ENCODE measurements at regions not wholly inside any gene's neighbourhood (a gene's known extent, or its start where the extent isn't known, plus 50 kb on each side); places are given as distances from the start of the nearest gene placed in this dataset.
A peak's percentile ranks its signal among the peaks of the same experiment; 100 is the strongest.

- intact Hi-C loops (cut with DNase I; ENCODE audit: low total_unique reads) = no loop called here
- H3K9me3 ChIP-seq = no peaks in the 10 kb centered on the region
- H3K27me3 ChIP-seq = no peaks in the 10 kb centered on the region
- H3K36me3 ChIP-seq = no peaks in the 10 kb centered on the region
- no peak overlapping the region for H3K4me3 ChIP-seq
- peaks cover 5 to 7% of the 10 kb centered on the region in 2 donors for H3K4me1 ChIP-seq
- H3K27ac ChIP-seq = no peak overlapping the region
- TF ChIP-seq POLR2A (IDR thresholded peaks at IDR 0.05) = no peak
- TF ChIP-seq, protein P1, sequence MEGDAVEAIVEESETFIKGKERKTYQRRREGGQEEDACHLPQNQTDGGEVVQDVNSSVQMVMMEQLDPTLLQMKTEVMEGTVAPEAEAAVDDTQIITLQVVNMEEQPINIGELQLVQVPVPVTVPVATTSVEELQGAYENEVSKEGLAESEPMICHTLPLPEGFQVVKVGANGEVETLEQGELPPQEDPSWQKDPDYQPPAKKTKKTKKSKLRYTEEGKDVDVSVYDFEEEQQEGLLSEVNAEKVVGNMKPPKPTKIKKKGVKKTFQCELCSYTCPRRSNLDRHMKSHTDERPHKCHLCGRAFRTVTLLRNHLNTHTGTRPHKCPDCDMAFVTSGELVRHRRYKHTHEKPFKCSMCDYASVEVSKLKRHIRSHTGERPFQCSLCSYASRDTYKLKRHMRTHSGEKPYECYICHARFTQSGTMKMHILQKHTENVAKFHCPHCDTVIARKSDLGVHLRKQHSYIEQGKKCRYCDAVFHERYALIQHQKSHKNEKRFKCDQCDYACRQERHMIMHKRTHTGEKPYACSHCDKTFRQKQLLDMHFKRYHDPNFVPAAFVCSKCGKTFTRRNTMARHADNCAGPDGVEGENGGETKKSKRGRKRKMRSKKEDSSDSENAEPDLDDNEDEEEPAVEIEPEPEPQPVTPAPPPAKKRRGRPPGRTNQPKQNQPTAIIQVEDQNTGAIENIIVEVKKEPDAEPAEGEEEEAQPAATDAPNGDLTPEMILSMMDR (IDR thresholded peaks at IDR 0.05) = no peak
- no peak for DNase-seq
These were observed 82.6 kb upstream of the GAS1 start for GRCh38 chr9:87029905-87030304.

DNA sequence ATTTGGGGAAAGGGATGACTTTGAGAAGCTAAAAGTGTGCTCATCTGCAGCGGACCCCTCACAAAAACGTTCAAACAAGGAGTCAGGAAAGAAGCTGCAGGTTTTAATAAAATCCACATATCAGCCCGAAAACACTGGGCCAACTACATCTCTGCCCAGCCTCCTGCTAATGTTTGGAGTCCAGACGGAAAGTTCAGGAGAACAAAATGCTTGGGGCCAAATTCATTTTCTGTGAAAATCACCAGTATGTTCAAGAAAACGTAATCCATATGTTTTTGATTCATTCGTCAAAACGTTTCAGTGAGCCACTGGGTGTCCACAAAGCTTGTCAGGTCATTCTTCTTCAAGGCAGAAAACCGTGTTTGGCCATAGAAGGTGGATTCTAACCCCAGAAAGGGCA lies 87.5 kb upstream of the GAS1 start:
- Histone ChIP-seq H3K4me3 (no peak overlapping the region), H3K4me1 (peaks cover 5 to 11% of the 10 kb centered on the region in 2 donors), H3K36me3 (no peaks in the 10 kb centered on the region), H3K27ac (peak overlapping the region; percentile 88 to 89), H3K27me3 (no peaks in the 10 kb centered on the region), H3K9me3 (no peaks in the 10 kb centered on the region)
- intact Hi-C loops (cut with DNase I; ENCODE audit: low total_unique reads) = no loop called here
- no peak for TF ChIP-seq POLR2A (IDR thresholded peaks at IDR 0.05)
- TF ChIP-seq, protein P1 (IDR thresholded peaks at IDR 0.05) = no peak
- no peak for DNase-seq

DNA sequence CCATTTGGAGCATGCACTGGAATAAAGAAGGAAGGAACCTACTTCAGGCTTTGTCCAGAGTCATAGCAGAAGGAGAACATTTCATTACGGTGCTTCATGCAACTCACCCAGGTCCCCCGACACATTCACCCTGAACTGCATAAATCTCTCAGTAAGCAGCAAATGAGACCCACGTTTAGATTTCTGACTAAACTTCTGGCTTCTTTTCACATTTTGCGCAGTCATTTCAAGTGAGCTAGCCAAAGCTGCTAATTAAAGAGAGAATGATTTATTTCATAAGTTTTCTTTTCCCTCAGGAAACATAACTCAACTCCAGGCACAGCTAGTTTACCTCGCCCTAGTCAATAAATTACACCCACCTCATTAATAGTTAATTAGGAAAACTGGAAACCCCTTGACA lies 88.6 kb upstream of the GAS1 start:
- H3K4me1 ChIP-seq = peaks cover 5 to 11% of the 10 kb centered on the region in 2 donors
- no peaks in the 10 kb centered on the region for H3K27me3 ChIP-seq
- no peaks in the 10 kb centered on the region for H3K36me3 ChIP-seq
- H3K9me3 ChIP-seq = no peaks in the 10 kb centered on the region
- no peak overlapping the region for H3K4me3 ChIP-seq
- peak overlapping the region; percentile 88 to 89 for H3K27ac ChIP-seq
- peak; percentile 66 to 84 for DNase-seq
- intact Hi-C loops (cut with DNase I; ENCODE audit: low total_unique reads) = no loop called here
- TF ChIP-seq, protein P1 (IDR thresholded peaks at IDR 0.05) = no peak
- no peak for TF ChIP-seq POLR2A (IDR thresholded peaks at IDR 0.05)

DNA sequence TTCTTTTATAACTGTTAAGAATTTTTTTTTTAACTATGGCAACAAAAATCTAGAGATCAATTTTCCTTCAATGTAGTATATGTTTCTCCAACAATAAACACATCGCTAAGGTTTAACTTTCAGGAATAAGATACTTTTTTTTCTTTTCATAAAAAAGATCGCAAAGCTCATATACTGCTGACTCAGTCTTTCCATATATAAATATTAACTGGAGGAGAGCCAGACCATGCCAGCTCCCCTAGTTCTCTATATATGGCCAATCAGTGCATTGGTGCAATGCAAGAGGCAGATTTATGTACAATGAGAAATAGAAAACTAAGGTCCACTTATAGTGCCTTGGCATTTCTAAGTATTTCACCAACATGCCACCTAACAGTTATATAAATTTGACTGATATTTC lies 89.2 kb upstream of the GAS1 start:
- Histone ChIP-seq H3K36me3 (no peaks in the 10 kb centered on the region), H3K27ac (peak overlapping the region; percentile 88 to 89), H3K4me3 (no peak overlapping the region), H3K4me1 (peaks cover 5 to 11% of the 10 kb centered on the region in 2 donors), H3K9me3 (no peaks in the 10 kb centered on the region), H3K27me3 (no peaks in the 10 kb centered on the region)
- intact Hi-C loops (cut with DNase I; ENCODE audit: low total_unique reads) = no loop called here
- no peak for DNase-seq
- TF ChIP-seq POLR2A (IDR thresholded peaks at IDR 0.05) = no peak
- TF ChIP-seq, protein P1 (IDR thresholded peaks at IDR 0.05) = no peak

GRCh38 chr9:87039809-87040392 lies 92.6 kb upstream of the GAS1 start:
- DNase-seq = no peak
- Histone ChIP-seq H3K4me3 (no peak overlapping the region), H3K4me1 (peaks cover 0 to 4% of the 10 kb centered on the region in 2 donors), H3K36me3 (no peaks in the 10 kb centered on the region), H3K27ac (no peak overlapping the region), H3K27me3 (no peaks in the 10 kb centered on the region), H3K9me3 (no peaks in the 10 kb centered on the region)
- intact Hi-C loops (cut with DNase I; ENCODE audit: low total_unique reads) = no loop called here
- TF ChIP-seq POLR2A (IDR thresholded peaks at IDR 0.05) = no peak
- TF ChIP-seq, protein P1 (IDR thresholded peaks at IDR 0.05) = no peak
